ENCODE measurements at regions not wholly inside any gene's neighbourhood (a gene's known extent, or its start where the extent isn't known, plus 50 kb on each side); places are given as distances from the start of the nearest gene placed in this dataset.

- H3K9me3 ChIP-seq (ENCODE audit: control insufficient read depth in 2 of 2, low read length in 2 of 2) = peaks cover 0 to 2% of the 10 kb centered on the region in 2 donors
- no peak overlapping the region for H3K4me3 ChIP-seq (ENCODE audit: low read length in 2 of 2)
- H3K4me1 ChIP-seq (ENCODE audit: control insufficient read depth, insufficient read depth, low read length) = no peaks in the 10 kb centered on the region
- no peaks in the 10 kb centered on the region for H3K27me3 ChIP-seq (ENCODE audit: control insufficient read depth in 1 of 2, insufficient read depth in 2 of 2, low read length in 2 of 2)
- H3K27ac ChIP-seq (ENCODE audit: low read length) = no peak overlapping the region
- H3K36me3 ChIP-seq (ENCODE audit: control insufficient read depth in 2 of 2, insufficient read depth in 2 of 2, low read length in 2 of 2) = no peaks in the 10 kb centered on the region
- H3K9ac ChIP-seq (ENCODE audit: low read length in 2 of 2) = no peak overlapping the region
Observed at GRCh38 chr13:102965802-102966201, 100.4 kb downstream of the SLC10A2 start.

GRCh38 chr13:102962430-102962829, 103.8 kb downstream of the SLC10A2 start:
- H3K36me3 ChIP-seq (ENCODE audit: control insufficient read depth in 2 of 2, insufficient read depth in 2 of 2, low read length in 2 of 2) = no peaks in the 10 kb centered on the region
- H3K27ac ChIP-seq (ENCODE audit: low read length) = no peak overlapping the region
- H3K4me3 ChIP-seq (ENCODE audit: low read length in 2 of 2) = no peak overlapping the region
- no peaks in the 10 kb centered on the region for H3K27me3 ChIP-seq (ENCODE audit: control insufficient read depth in 1 of 2, insufficient read depth in 2 of 2, low read length in 2 of 2)
- no peaks in the 10 kb centered on the region for H3K9me3 ChIP-seq (ENCODE audit: control insufficient read depth in 2 of 2, low read length in 2 of 2)
- H3K9ac ChIP-seq (ENCODE audit: low read length in 2 of 2) = no peak overlapping the region
- no peaks in the 10 kb centered on the region for H3K4me1 ChIP-seq (ENCODE audit: control insufficient read depth, insufficient read depth, low read length)

- Histone ChIP-seq H3K9ac (ENCODE audit: low read length in 2 of 2) (no peak overlapping the region), H3K4me1 (ENCODE audit: control insufficient read depth, insufficient read depth, low read length) (no peaks in the 10 kb centered on the region), H3K4me3 (ENCODE audit: low read length in 2 of 2) (no peak overlapping the region), H3K27me3 (ENCODE audit: control insufficient read depth in 1 of 2, insufficient read depth in 2 of 2, low read length in 2 of 2) (no peaks in the 10 kb centered on the region), H3K27ac (ENCODE audit: low read length) (no peak overlapping the region), H3K36me3 (ENCODE audit: control insufficient read depth in 2 of 2, insufficient read depth in 2 of 2, low read length in 2 of 2) (no peaks in the 10 kb centered on the region), H3K9me3 (ENCODE audit: control insufficient read depth in 2 of 2, low read length in 2 of 2) (no peaks in the 10 kb centered on the region)
Observed at GRCh38 chr13:102960959-102961358, 105.3 kb downstream of the SLC10A2 start.

GRCh38 chr13:102956449-102956848, 109.8 kb downstream of the SLC10A2 start:
- Histone ChIP-seq H3K9ac (ENCODE audit: low read length in 2 of 2) (no peak overlapping the region), H3K27me3 (ENCODE audit: control insufficient read depth in 1 of 2, insufficient read depth in 2 of 2, low read length in 2 of 2) (no peaks in the 10 kb centered on the region), H3K9me3 (ENCODE audit: control insufficient read depth in 2 of 2, low read length in 2 of 2) (no peaks in the 10 kb centered on the region), H3K4me3 (ENCODE audit: low read length in 2 of 2) (no peak overlapping the region), H3K4me1 (ENCODE audit: control insufficient read depth, insufficient read depth, low read length) (no peaks in the 10 kb centered on the region), H3K36me3 (ENCODE audit: control insufficient read depth in 2 of 2, insufficient read depth in 2 of 2, low read length in 2 of 2) (no peaks in the 10 kb centered on the region), H3K27ac (ENCODE audit: low read length) (no peak overlapping the region)

- H3K27me3 ChIP-seq (ENCODE audit: control insufficient read depth in 1 of 2, insufficient read depth in 2 of 2, low read length in 2 of 2) = no peaks in the 10 kb centered on the region
- no peak overlapping the region for H3K4me3 ChIP-seq (ENCODE audit: low read length in 2 of 2)
Observed at GRCh38 chr13:102954350-102954749, 108.5 kb downstream of the ERCC5 start.

GRCh38 chr13:102951808-102952207, 106.0 kb downstream of the ERCC5 start:
- Histone ChIP-seq H3K9ac (ENCODE audit: low read length in 2 of 2) (no peak overlapping the region), H3K4me3 (ENCODE audit: low read length in 2 of 2) (no peak overlapping the region), H3K9me3 (ENCODE audit: control insufficient read depth in 2 of 2, low read length in 2 of 2) (no peaks in the 10 kb centered on the region), H3K4me1 (ENCODE audit: control insufficient read depth, insufficient read depth, low read length) (no peaks in the 10 kb centered on the region), H3K36me3 (ENCODE audit: control insufficient read depth in 2 of 2, insufficient read depth in 2 of 2, low read length in 2 of 2) (no peaks in the 10 kb centered on the region), H3K27me3 (ENCODE audit: control insufficient read depth in 1 of 2, insufficient read depth in 2 of 2, low read length in 2 of 2) (no peaks in the 10 kb centered on the region), H3K27ac (ENCODE audit: low read length) (no peak overlapping the region)

More at GRCh38 chr13:102954350-102954749, 108.5 kb downstream of the ERCC5 start:
- no peak overlapping the region for H3K9ac ChIP-seq (ENCODE audit: low read length in 2 of 2)
- H3K4me1 ChIP-seq (ENCODE audit: control insufficient read depth, insufficient read depth, low read length) = no peaks in the 10 kb centered on the region
- H3K9me3 ChIP-seq (ENCODE audit: control insufficient read depth in 2 of 2, low read length in 2 of 2) = no peaks in the 10 kb centered on the region
- no peak overlapping the region for H3K27ac ChIP-seq (ENCODE audit: low read length)
- no peaks in the 10 kb centered on the region for H3K36me3 ChIP-seq (ENCODE audit: control insufficient read depth in 2 of 2, insufficient read depth in 2 of 2, low read length in 2 of 2)

GRCh38 chr13:102947745-102948405, 102.0 kb downstream of the ERCC5 start:
- Histone ChIP-seq H3K9me3 (ENCODE audit: control insufficient read depth in 2 of 2, low read length in 2 of 2) (no peaks in the 10 kb centered on the region), H3K27me3 (ENCODE audit: control insufficient read depth in 1 of 2, insufficient read depth in 2 of 2, low read length in 2 of 2) (no peaks in the 10 kb centered on the region), H3K9ac (ENCODE audit: low read length in 2 of 2) (no peak overlapping the region), H3K27ac (ENCODE audit: low read length) (no peak overlapping the region), H3K4me1 (ENCODE audit: control insufficient read depth, insufficient read depth, low read length) (no peaks in the 10 kb centered on the region), H3K4me3 (ENCODE audit: low read length in 2 of 2) (no peak overlapping the region), H3K36me3 (ENCODE audit: control insufficient read depth in 2 of 2, insufficient read depth in 2 of 2, low read length in 2 of 2) (no peaks in the 10 kb centered on the region)

- H3K4me1 ChIP-seq (ENCODE audit: control insufficient read depth, insufficient read depth, low read length) = no peaks in the 10 kb centered on the region
- peaks cover 0 to 3% of the 10 kb centered on the region in 2 donors for H3K9me3 ChIP-seq (ENCODE audit: control insufficient read depth in 2 of 2, low read length in 2 of 2)
- H3K9ac ChIP-seq (ENCODE audit: low read length in 2 of 2) = no peak overlapping the region
- H3K27ac ChIP-seq (ENCODE audit: low read length) = no peak overlapping the region
- H3K4me3 ChIP-seq (ENCODE audit: low read length in 2 of 2) = no peak overlapping the region
- no peaks in the 10 kb centered on the region for H3K27me3 ChIP-seq (ENCODE audit: control insufficient read depth in 1 of 2, insufficient read depth in 2 of 2, low read length in 2 of 2)
- H3K36me3 ChIP-seq (ENCODE audit: control insufficient read depth in 2 of 2, insufficient read depth in 2 of 2, low read length in 2 of 2) = no peaks in the 10 kb centered on the region
Observed at GRCh38 chr13:102945886-102946285, 100.1 kb downstream of the ERCC5 start.

- Histone ChIP-seq H3K36me3 (ENCODE audit: control insufficient read depth in 2 of 2, insufficient read depth in 2 of 2, low read length in 2 of 2) (no peaks in the 10 kb centered on the region), H3K9me3 (ENCODE audit: control insufficient read depth in 2 of 2, low read length in 2 of 2) (peaks cover under 1 to 8% of the 10 kb centered on the region in 2 donors), H3K27ac (ENCODE audit: low read length) (no peak overlapping the region), H3K9ac (ENCODE audit: low read length in 2 of 2) (no peak overlapping the region), H3K4me1 (ENCODE audit: control insufficient read depth, insufficient read depth, low read length) (no peaks in the 10 kb centered on the region), H3K27me3 (ENCODE audit: control insufficient read depth in 1 of 2, insufficient read depth in 2 of 2, low read length in 2 of 2) (no peaks in the 10 kb centered on the region), H3K4me3 (ENCODE audit: low read length in 2 of 2) (no peak overlapping the region)
Observed at GRCh38 chr13:102945324-102945815, 99.5 kb downstream of the ERCC5 start.

- Histone ChIP-seq H3K27me3 (ENCODE audit: control insufficient read depth in 1 of 2, insufficient read depth in 2 of 2, low read length in 2 of 2) (no peaks in the 10 kb centered on the region), H3K4me3 (ENCODE audit: low read length in 2 of 2) (no peak overlapping the region), H3K9ac (ENCODE audit: low read length in 2 of 2) (no peak overlapping the region), H3K9me3 (ENCODE audit: control insufficient read depth in 2 of 2, low read length in 2 of 2) (peaks cover 3 to 9% of the 10 kb centered on the region in 2 donors), H3K36me3 (ENCODE audit: control insufficient read depth in 2 of 2, insufficient read depth in 2 of 2, low read length in 2 of 2) (no peaks in the 10 kb centered on the region), H3K27ac (ENCODE audit: low read length) (no peak overlapping the region), H3K4me1 (ENCODE audit: control insufficient read depth, insufficient read depth, low read length) (no peaks in the 10 kb centered on the region)
Observed at GRCh38 chr13:102944821-102945220, 99.0 kb downstream of the ERCC5 start.

GRCh38 chr13:102940770-102941169, 94.9 kb downstream of the ERCC5 start:
- H3K9ac ChIP-seq (ENCODE audit: low read length in 2 of 2) = no peak overlapping the region
- H3K9me3 ChIP-seq (ENCODE audit: control insufficient read depth in 2 of 2, low read length in 2 of 2) = peaks cover 3 to 11% of the 10 kb centered on the region in 2 donors
- H3K4me1 ChIP-seq (ENCODE audit: control insufficient read depth, insufficient read depth, low read length) = no peaks in the 10 kb centered on the region
- no peaks in the 10 kb centered on the region for H3K36me3 ChIP-seq (ENCODE audit: control insufficient read depth in 2 of 2, insufficient read depth in 2 of 2, low read length in 2 of 2)
- H3K4me3 ChIP-seq (ENCODE audit: low read length in 2 of 2) = no peak overlapping the region
- no peaks in the 10 kb centered on the region for H3K27me3 ChIP-seq (ENCODE audit: control insufficient read depth in 1 of 2, insufficient read depth in 2 of 2, low read length in 2 of 2)
- no peak overlapping the region for H3K27ac ChIP-seq (ENCODE audit: low read length)

Data from stomach smooth muscle (tissue), 2 donors.